ENCODE measurements at regions not wholly inside any gene's neighbourhood (a gene's known extent, or its start where the extent isn't known, plus 50 kb on each side); places are given as distances from the start of the nearest gene placed in this dataset.

DNA sequence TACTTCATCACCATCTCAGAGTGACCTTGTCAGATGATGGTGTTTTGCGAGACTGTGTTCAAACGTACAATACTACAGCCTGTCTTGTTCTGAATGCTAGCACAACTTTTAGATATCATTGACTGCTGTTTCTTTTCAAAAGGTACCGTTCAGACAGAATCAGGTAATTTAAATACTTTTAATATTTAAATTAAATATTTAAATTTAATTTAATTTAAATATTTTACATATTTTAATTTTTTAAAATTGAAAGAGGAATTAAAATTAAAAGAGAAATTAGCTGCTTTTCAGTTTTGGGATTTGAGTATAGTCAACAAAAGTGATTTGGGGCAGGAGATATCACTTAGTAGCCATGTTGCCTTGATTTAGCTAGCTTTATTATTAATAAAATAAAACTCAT is 642.1 kb upstream of the CCDC179 start:
- TF ChIP-seq, protein P1, sequence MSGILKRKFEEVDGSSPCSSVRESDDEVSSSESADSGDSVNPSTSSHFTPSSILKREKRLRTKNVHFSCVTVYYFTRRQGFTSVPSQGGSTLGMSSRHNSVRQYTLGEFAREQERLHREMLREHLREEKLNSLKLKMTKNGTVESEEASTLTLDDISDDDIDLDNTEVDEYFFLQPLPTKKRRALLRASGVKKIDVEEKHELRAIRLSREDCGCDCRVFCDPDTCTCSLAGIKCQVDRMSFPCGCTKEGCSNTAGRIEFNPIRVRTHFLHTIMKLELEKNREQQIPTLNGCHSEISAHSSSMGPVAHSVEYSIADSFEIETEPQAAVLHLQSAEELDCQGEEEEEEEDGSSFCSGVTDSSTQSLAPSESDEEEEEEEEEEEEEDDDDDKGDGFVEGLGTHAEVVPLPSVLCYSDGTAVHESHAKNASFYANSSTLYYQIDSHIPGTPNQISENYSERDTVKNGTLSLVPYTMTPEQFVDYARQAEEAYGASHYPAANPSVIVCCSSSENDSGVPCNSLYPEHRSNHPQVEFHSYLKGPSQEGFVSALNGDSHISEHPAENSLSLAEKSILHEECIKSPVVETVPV (CRISPR knock-in tag; IDR thresholded peaks at IDR 0.05), result no peak
- TF ChIP-seq ISL1 (CRISPR knock-in tag; IDR thresholded peaks at IDR 0.05) (no peak), PPARA (CRISPR knock-in tag; IDR thresholded peaks at IDR 0.05; ENCODE audit: borderline replicate concordance) (no peak), ZC3H10 (CRISPR knock-in tag; IDR thresholded peaks at IDR 0.05) (no peak), CREB5 (CRISPR knock-in tag; IDR thresholded peaks at IDR 0.05; ENCODE audit: low read depth) (no peak), TOX (CRISPR knock-in tag; IDR thresholded peaks at IDR 0.05; ENCODE audit: borderline replicate concordance) (no peak), CSDC2 (CRISPR knock-in tag; IDR thresholded peaks at IDR 0.05) (no peak), GLIS3 (CRISPR knock-in tag; IDR thresholded peaks at IDR 0.05) (no peak), BACH2 (CRISPR knock-in tag; IDR thresholded peaks at IDR 0.05; ENCODE audit: borderline replicate concordance) (no peak), ARNTL (CRISPR knock-in tag; IDR thresholded peaks at IDR 0.05; ENCODE audit: borderline replicate concordance, low read depth) (no peak), ZNF8 (CRISPR knock-in tag; IDR thresholded peaks at IDR 0.05) (no peak), TCF4 (CRISPR knock-in tag; IDR thresholded peaks at IDR 0.05; ENCODE audit: borderline replicate concordance) (no peak), ZNF70 (CRISPR knock-in tag; IDR thresholded peaks at IDR 0.05) (no peak), ZFP3 (CRISPR knock-in tag; IDR thresholded peaks at IDR 0.05) (no peak), OSR1 (CRISPR knock-in tag; IDR thresholded peaks at IDR 0.05) (no peak), ZNF565 (CRISPR knock-in tag; conservative IDR thresholded peaks at IDR 0.05; ENCODE audit: low read depth) (no peak), PATZ1 (CRISPR knock-in tag; IDR thresholded peaks at IDR 0.05; ENCODE audit: borderline replicate concordance) (no peak), ZFP30 (CRISPR knock-in tag; IDR thresholded peaks at IDR 0.05) (no peak)
- TF ChIP-seq, protein P2, sequence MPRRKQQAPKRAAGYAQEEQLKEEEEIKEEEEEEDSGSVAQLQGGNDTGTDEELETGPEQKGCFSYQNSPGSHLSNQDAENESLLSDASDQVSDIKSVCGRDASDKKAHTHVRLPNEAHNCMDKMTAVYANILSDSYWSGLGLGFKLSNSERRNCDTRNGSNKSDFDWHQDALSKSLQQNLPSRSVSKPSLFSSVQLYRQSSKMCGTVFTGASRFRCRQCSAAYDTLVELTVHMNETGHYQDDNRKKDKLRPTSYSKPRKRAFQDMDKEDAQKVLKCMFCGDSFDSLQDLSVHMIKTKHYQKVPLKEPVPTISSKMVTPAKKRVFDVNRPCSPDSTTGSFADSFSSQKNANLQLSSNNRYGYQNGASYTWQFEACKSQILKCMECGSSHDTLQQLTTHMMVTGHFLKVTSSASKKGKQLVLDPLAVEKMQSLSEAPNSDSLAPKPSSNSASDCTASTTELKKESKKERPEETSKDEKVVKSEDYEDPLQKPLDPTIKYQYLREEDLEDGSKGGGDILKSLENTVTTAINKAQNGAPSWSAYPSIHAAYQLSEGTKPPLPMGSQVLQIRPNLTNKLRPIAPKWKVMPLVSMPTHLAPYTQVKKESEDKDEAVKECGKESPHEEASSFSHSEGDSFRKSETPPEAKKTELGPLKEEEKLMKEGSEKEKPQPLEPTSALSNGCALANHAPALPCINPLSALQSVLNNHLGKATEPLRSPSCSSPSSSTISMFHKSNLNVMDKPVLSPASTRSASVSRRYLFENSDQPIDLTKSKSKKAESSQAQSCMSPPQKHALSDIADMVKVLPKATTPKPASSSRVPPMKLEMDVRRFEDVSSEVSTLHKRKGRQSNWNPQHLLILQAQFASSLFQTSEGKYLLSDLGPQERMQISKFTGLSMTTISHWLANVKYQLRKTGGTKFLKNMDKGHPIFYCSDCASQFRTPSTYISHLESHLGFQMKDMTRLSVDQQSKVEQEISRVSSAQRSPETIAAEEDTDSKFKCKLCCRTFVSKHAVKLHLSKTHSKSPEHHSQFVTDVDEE (CRISPR knock-in tag; IDR thresholded peaks at IDR 0.05), result no peak
- TF ChIP-seq, protein P3, sequence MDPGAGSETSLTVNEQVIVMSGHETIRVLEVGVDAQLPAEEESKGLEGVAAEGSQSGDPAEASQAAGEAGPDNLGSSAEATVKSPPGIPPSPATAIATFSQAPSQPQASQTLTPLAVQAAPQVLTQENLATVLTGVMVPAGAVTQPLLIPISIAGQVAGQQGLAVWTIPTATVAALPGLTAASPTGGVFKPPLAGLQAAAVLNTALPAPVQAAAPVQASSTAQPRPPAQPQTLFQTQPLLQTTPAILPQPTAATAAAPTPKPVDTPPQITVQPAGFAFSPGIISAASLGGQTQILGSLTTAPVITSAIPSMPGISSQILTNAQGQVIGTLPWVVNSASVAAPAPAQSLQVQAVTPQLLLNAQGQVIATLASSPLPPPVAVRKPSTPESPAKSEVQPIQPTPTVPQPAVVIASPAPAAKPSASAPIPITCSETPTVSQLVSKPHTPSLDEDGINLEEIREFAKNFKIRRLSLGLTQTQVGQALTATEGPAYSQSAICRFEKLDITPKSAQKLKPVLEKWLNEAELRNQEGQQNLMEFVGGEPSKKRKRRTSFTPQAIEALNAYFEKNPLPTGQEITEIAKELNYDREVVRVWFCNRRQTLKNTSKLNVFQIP (CRISPR knock-in tag; IDR thresholded peaks at IDR 0.05; ENCODE audit: borderline replicate concordance, low read depth), result no peak
- ATAC-seq, result no peak

- TF ChIP-seq CSDC2 (CRISPR knock-in tag; IDR thresholded peaks at IDR 0.05), result no peak
- TF ChIP-seq ZFP30 (CRISPR knock-in tag; IDR thresholded peaks at IDR 0.05), result no peak
- no peak for TF ChIP-seq RARB (CRISPR knock-in tag; IDR thresholded peaks at IDR 0.05)
- no peak for TF ChIP-seq TCF4 (CRISPR knock-in tag; IDR thresholded peaks at IDR 0.05; ENCODE audit: borderline replicate concordance)
- ATAC-seq, result no peak
These were observed 642.6 kb upstream of the CCDC179 start for GRCh38 chr11:23502826-23503225.

GRCh38 chr11:23509023-23509422 is 648.7 kb upstream of the CCDC179 start:
- ATAC-seq, result no peak
- no peak for TF ChIP-seq TOX (CRISPR knock-in tag; IDR thresholded peaks at IDR 0.05; ENCODE audit: borderline replicate concordance)
- TF ChIP-seq ZFP30 (CRISPR knock-in tag; IDR thresholded peaks at IDR 0.05), result no peak
